Progenitor cell of endocrine pancreas (in vitro differentiated cells): ENCODE measurements at regions not wholly inside any gene's neighbourhood (a gene's known extent, or its start where the extent isn't known, plus 50 kb on each side); places are given as distances from the start of the nearest gene placed in this dataset.

Source experiments
- DNase-seq: peaks from one replicate; pipeline ENCODE4 v3.0.0; 2021; ENCODE audit warnings: low spot score; ENCODE audit not compliant: unreplicated experiment
- H3K27ac Mint-ChIP-seq: 2 replicates; pipeline ENCODE4 v1.8.0; 2021; ENCODE audit warnings: mild to moderate bottlenecking, moderate library complexity, mixed read lengths
- H3K27me3 Mint-ChIP-seq: 2 replicates; pipeline ENCODE4 v1.8.0; 2021; ENCODE audit warnings: mixed read lengths
- H3K36me3 Mint-ChIP-seq: 2 replicates; pipeline ENCODE4 v1.8.0; 2022; ENCODE audit warnings: mixed read lengths; ENCODE audit not compliant: insufficient read depth
- H3K4me1 Mint-ChIP-seq: 2 replicates; pipeline ENCODE4 v1.8.0; 2021; ENCODE audit warnings: low read depth, mixed read lengths
- H3K4me3 Mint-ChIP-seq: 2 replicates; pipeline ENCODE4 v1.8.0; 2021; ENCODE audit warnings: low read depth, mild to moderate bottlenecking, moderate library complexity, mixed read lengths
- H3K9me3 Mint-ChIP-seq: 2 replicates; pipeline ENCODE4 v1.8.0; 2021; ENCODE audit warnings: low read depth, mixed read lengths
- TF ChIP-seq, protein P1 (sequence below): fragments of 200-600 bp; sonication (generic); IDR thresholded peaks from one replicate; pipeline ENCODE4 v1.5.0; 2021; ENCODE audit warnings: antibody characterized with exemption, mild to moderate bottlenecking; ENCODE audit not compliant: unreplicated experiment

DNA sequence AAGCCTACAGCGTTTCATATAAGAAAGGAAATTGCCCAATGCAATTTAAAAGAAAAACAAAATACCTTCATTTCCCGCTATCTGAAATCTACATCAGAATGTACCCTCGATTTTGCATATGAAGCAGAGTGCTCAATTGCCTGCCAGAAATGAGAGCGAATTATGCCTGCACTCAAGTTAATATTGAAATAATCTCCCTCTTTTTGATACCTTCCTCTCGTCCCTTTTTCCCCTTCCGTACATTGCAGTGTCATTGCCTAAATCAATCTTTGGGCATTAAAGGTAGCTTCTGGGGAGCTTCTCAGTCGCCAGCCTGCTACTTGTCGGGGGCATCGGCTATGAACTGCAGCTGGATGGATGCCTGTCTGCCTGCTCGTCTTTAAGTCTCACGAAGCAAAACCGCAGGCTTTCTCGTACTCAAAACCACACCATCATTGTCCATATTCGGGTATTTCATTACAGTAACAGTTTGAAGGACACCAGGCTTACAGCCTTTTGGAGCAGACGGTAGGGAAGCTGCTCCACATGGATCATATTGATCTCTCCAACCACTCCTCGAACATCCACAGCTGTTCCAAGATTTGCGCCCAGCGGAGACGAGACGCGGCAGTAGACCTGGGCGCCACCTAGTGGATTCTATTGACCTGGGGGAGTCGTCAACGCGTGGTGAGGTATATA is 64.0 kb upstream of the HNRNPA3 start:
- Mint-ChIP-seq H3K36me3 (no peaks in the 10 kb centered on the region), H3K27ac (no peak overlapping the region), H3K4me3 (peak overlapping the region; percentile 43), H3K4me1 (peaks cover 5% of the 10 kb centered on the region), H3K9me3 (no peaks in the 10 kb centered on the region), H3K27me3 (peaks cover 53% of the 10 kb centered on the region)
- TF ChIP-seq, protein P1, sequence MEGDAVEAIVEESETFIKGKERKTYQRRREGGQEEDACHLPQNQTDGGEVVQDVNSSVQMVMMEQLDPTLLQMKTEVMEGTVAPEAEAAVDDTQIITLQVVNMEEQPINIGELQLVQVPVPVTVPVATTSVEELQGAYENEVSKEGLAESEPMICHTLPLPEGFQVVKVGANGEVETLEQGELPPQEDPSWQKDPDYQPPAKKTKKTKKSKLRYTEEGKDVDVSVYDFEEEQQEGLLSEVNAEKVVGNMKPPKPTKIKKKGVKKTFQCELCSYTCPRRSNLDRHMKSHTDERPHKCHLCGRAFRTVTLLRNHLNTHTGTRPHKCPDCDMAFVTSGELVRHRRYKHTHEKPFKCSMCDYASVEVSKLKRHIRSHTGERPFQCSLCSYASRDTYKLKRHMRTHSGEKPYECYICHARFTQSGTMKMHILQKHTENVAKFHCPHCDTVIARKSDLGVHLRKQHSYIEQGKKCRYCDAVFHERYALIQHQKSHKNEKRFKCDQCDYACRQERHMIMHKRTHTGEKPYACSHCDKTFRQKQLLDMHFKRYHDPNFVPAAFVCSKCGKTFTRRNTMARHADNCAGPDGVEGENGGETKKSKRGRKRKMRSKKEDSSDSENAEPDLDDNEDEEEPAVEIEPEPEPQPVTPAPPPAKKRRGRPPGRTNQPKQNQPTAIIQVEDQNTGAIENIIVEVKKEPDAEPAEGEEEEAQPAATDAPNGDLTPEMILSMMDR = peak; percentile 89
- peak; percentile 72 for DNase-seq

- TF ChIP-seq, protein P1 = no peak
- no peak for DNase-seq
- Mint-ChIP-seq H3K27ac (no peak overlapping the region), H3K27me3 (peaks cover 53% of the 10 kb centered on the region), H3K4me3 (no peak overlapping the region), H3K4me1 (peaks cover 5% of the 10 kb centered on the region), H3K36me3 (no peaks in the 10 kb centered on the region), H3K9me3 (no peaks in the 10 kb centered on the region)
Observed at GRCh38 chr2:177149155-177149503, 63.5 kb upstream of the HNRNPA3 start.

DNA sequence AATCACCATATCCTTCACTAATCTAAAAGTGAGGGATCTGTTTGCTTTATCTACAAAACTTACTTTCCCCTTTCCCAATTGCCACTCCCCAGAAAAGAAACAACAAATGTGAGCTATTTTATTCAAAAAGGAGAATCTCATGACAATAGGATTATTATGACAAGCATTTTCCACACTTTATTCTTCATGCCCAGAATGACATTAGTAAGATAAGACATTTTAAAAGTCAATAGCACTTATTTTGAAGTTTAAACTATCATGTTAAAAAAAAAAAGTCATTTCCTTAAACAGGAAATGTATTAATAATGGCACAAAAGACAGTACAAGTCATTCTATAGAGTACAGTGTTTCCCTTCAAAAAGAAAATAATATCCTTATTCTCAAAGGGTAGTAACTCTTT is 58.8 kb upstream of the HNRNPA3 start:
- Mint-ChIP-seq H3K4me3 (no peak overlapping the region), H3K27me3 (peaks cover 31% of the 10 kb centered on the region), H3K9me3 (no peaks in the 10 kb centered on the region), H3K36me3 (no peaks in the 10 kb centered on the region), H3K4me1 (peaks cover 1% of the 10 kb centered on the region), H3K27ac (no peak overlapping the region)
- no peak for DNase-seq
- TF ChIP-seq, protein P1 = no peak

GRCh38 chr2:177154809-177155208 is 57.8 kb upstream of the HNRNPA3 start:
- H3K9me3 Mint-ChIP-seq = no peaks in the 10 kb centered on the region
- TF ChIP-seq, protein P1 = no peak
- no peak for DNase-seq
- no peak overlapping the region for H3K4me3 Mint-ChIP-seq
- no peaks in the 10 kb centered on the region for H3K4me1 Mint-ChIP-seq
- no peaks in the 10 kb centered on the region for H3K36me3 Mint-ChIP-seq
- peaks cover 23% of the 10 kb centered on the region for H3K27me3 Mint-ChIP-seq
- no peak overlapping the region for H3K27ac Mint-ChIP-seq

DNA sequence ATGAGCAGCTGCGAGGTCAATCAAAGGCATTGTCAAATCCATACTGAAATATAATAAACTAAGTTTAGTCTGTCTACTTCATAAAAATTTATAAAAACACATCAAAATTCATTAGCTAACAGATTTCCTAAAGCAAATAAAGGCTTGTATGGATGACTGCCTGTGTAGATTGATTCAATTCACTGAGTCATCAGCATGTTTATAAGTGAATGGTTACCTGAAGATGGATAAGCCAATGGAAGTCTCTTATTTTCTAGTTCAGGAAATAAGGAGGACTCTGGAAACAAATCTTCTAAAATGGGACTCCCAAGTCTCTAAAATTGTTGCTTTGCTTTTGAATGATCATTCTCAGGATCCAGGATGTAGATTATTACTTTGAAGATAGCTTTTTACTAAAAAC is 57.0 kb upstream of the HNRNPA3 start:
- no peak for DNase-seq
- TF ChIP-seq, protein P1 = no peak
- Mint-ChIP-seq H3K27me3 (peaks cover 18% of the 10 kb centered on the region), H3K4me3 (no peak overlapping the region), H3K27ac (no peak overlapping the region), H3K4me1 (no peaks in the 10 kb centered on the region), H3K9me3 (no peaks in the 10 kb centered on the region), H3K36me3 (no peaks in the 10 kb centered on the region)
